ELF-1 (cell line): ENCODE measurements at regions not wholly inside any gene's neighbourhood (a gene's known extent, or its start where the extent isn't known, plus 50 kb on each side); places are given as distances from the start of the nearest gene placed in this dataset.
A peak's percentile ranks its signal among the peaks of the same experiment; 100 is the strongest.
"Not testable (repeated sequence)": the region's sequence is repeated elsewhere in the genome, so short reads cannot be mapped to it uniquely, and the experiment has no call there.

Experiments
- DNase-seq: peaks from one replicate; pipeline ENCODE4 v3.0.0-alpha.2; 2016; ENCODE audit warnings: low read depth, low spot score

DNA sequence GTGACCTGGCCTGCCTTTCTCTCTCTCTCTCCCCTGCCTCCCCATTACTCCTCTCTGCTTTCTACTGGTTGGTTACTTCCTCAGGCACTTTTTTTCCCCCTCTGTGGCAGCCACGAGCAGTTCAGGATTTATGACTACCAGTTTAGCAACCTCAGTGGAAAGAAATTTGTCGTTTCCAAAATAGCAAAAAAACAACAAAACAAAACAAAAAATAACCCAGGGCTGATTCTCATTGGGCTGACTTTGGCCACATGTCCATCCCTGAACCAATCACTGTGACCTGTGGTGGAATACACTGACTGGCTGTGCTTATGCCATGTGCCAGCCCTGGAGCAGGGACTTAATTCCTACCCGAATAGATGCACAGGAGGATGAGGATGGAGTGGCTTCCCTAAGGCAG, 137.4 kb downstream of the TFAP2C start:
- DNase-seq: no peak

DNA sequence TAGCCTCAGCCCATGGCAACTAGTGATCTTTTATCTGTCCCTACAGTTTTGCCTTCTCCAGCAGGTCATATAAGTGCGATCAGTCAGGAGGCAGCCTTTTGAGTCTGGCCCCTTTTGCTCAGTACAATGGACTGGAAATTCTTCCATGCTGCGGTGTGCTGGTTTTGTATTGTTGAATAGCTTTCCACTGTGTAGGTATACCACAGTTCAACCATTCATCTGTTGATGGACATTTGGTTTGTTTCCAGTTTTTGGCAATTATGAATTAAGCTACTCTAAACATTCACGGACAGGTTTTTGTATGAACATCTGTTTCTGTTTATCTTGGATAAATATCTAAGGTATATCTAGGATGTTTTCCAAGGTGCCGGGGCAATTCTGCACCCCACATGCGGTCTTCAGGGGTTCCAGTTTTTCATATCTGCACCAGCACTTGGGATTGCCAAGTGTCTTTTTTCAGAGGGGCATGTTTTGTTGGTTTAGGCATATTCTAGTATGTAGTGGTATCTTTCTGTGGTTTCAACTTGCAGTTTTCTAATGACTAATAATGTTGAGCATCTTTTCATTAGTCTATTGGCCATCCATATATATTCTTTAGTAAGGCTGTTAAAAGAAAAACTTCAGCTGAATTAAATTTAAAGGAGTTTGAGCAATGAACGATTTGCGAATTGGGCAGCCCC, 141.0 kb downstream of the TFAP2C start:
- DNase-seq: no peak

DNA sequence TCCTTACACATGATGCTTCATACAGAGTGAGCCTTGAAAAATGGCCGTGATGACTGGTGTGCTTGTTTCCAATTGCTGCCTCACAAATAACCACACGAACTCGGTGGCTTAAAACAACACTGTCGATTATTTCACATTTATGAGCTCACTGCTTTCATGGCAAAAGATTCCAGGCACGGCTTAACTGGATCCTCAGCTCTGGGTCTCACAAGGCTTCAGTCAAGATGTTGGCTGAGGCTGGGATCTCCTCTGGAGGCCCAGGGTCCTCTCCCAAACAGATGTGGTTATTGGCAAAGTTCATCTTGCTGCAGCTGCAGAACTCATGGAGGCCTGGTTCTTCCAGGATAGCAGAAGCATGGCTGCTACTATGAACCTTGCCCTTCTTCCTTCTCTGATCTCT, 144.6 kb downstream of the TFAP2C start:
- no peak for DNase-seq

DNA sequence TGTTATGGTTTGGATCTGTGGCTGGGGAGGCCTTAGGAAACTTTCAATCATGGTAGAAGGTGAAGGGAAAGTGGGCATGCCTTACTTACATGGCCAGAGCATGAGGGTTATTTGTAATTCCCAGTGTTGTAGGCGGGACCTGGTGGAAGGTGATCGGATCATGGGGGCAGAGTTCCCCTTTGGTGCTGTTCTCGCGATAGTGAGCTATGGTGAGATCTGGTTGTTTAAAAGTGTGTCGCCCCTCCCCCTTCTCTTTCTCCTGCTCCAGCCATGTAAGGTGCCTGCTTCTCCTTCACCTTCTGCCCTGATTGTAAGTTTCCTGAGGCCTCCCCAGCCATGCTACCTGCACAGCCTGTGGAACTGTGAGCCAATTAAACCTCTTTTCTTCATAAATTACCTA, 145.8 kb downstream of the TFAP2C start:
- no peak for DNase-seq

DNA sequence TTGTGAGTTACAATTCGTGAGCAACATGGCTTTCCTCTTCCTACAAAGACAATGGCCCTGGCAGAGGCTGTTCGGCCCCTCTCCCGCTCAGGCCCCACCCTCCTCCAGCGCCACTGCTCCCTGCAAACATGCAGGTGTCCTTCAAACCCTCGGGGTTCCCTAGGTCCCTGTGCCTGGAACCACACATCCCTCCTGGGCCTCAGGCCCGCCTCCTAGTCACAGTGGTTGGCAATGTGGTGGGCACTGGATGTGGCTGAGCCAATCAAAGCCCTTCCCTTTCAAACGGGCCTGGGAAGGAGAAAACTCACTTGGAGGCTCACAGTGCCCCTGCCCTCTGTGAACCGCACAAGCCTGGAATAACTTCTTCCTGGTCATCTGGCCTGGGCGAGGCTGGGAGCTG, 147.2 kb downstream of the TFAP2C start:
- peak; percentile 17 for DNase-seq

DNA sequence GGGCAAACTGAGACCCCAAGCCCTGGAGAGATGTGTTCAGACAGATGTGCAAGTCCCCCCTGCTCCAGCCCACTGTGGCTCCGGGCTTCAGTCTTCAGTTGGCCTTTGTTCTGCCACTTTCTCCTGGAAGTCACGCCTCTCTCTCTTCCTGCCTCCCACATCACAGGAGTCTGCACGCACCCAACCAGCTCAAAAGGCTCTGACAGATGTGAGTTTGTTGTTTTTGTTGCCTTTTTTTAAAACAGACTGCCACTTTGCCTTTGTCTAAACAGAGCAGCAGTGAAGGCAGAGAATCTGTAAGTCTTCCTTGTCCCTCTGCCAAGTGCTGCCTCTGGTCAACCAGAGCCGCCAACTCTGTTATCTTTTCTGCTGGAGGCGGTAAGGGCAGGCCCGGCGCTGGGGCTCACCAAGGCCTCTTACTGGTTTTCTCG, 149.7 kb downstream of the TFAP2C start:
- peak; percentile 62 for DNase-seq

DNA sequence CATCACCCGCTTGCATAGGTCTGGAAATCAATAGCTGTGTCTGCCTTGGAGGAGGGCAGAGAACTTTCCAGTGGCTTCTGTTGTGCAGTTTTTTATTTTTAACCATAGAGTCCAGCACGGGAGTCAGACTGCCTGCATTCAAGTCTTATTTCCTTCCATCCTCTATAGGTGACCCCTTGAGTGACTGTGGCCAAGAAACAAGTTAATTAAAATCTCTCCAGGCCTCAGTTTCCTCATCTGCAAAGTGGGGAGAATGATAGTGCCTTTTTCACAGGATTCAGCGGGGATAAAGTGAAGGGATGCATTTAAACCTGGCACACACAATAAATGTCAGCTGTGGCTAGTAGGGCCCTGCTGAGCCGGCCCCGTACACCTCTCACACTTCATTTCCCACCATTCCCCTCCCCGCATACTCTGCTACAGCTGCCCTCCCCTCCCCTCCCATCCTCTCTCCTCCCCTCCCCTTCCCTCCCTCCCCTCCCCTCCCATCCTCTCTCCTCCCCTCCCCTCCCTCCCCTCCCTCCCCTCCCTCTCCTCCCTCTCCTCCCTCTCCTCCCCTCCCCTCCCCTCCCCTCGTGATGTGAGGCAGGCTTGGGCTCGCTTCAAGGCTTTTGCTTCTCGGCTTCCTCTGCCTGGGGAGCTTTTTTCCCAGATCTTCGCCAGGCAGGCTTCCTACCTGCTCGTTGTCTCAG, 150.5 kb downstream of the TFAP2C start:
- DNase-seq: peak; percentile 27

DNA sequence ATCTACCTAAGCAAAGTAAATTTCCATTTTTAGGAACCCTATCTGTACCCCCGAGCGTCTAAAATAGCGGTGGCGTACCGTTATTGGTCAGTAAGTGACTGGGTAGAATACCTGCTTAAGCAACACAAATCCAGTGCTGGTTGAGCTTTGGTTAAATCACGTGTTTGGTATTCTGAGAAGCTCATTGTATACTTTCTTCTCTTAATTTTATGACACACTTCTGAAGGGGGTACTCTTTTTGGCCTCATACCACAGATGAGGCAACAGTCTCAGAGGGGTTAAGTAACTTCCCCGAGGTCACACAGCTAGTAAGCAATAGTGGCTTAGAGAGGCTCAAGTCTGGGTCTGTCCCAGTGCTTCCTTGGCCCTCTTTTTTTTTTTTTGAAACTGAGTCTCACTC, 151.2 kb downstream of the TFAP2C start:
- no peak for DNase-seq

DNA sequence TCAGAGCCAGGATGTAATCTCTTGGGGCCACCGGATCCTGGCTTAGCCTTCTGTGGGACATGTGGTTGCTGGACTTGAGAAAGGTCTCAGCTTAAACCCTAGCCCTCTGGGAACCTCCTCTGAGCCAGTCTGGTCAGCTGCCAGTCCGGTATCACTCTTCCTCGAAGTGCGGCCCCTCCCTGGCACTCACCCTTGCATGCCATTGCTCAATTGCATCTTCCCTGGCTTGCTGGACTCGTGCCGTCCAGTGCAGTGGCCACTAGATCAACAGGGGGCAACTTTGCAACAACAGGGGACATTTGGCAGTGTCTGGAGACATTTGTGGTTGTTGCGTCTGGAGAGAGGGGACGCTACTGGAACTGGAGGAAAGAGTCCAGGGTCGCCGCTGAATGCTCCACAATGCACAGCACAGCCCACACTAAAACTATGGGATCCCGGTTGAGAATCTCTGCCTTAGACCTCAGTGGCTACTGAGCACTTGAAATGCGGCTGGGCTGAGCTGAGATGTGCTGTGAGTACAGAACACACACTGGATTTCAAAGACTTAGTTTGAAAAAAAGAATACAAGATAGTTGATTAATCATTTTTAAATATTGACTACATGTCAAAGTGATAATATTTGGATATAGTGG, 152.1 kb downstream of the TFAP2C start:
- no peak for DNase-seq

DNA sequence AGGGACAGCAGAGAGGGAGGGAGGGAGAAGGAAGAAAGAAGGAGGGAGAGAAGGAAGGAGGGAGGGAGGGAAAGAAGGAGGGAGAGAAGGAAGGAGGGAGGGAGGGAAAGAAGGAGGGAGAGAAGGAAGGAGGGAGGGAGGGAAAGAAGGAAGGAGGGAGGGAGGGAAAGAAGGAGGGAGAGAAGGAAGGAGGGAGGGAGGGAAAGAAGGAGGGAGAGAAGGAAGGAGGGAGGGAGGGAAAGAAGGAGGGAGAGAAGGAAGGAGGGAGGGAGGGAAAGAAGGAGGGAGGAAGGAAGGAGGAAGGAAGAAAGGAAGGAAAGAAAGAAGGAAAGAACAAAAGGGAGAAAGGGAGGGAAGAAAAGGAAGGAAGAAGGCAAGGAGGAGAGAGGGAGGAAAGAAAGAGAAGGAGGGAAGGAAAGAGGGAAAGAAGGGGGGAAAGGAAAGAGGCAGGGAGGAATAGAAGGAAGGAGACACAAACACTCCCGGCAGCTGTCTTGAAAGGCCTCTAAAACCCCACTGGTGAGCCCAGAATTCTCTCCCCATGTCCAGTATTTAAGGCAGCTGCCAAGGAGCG, 153.0 kb downstream of the TFAP2C start:
- DNase-seq: not testable (repeated sequence)

DNA sequence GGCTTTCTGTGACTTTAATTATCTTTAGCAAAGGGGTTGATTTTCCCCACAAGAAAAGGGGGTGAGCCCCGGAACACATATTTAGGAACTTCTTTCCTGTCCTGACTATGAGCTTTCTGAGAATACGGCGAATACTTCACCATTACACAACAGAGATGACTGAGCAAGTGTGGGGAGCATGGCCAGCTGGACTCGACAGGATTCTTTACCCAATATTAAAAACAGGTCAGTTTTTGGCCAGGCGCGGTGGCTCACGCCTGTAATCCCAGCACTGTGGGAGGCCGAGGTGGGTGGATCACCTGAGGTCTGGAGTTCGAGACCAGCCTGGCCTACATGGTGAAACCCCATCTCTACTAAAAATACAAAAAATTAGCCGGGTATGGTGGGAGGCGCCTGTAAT, 153.7 kb downstream of the TFAP2C start:
- not testable (repeated sequence) for DNase-seq

DNA sequence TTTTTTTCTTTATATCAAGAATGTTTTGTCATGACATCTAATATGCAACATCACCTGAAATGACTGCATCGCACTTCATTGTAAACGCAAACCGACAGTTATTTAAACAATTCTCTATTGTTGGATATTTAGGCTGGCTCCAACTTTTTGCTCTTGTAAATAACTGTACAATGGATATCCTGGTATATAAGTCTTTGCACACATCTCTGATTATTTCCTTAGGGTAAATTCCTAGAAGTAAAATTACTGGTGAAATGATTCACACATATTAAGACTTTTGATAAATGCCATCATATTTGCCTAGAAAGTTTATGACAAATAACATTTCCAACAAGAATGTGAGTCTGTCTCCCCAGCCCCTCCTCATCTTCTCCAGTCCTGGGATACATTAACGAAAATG, 154.7 kb downstream of the TFAP2C start:
- DNase-seq: no peak

DNA sequence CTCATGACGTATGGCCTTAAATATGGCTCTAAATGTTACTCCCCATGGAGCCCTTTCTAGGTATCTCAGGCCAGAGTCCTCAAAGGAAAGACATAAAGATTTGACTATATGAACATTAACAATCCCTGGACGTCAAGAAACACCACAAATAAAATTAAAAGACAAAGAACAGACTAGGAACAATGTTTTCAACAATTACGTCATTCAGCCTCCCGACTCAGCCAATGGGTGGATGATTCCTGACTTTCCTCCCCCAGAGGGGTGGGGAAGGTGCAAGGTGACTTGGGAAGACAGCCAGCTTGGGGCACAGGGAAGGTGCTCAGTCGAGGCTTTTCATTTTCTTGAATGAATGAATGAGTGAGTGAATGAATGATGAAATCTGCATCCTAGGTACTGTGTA, 157.4 kb downstream of the TFAP2C start:
- no peak for DNase-seq

DNA sequence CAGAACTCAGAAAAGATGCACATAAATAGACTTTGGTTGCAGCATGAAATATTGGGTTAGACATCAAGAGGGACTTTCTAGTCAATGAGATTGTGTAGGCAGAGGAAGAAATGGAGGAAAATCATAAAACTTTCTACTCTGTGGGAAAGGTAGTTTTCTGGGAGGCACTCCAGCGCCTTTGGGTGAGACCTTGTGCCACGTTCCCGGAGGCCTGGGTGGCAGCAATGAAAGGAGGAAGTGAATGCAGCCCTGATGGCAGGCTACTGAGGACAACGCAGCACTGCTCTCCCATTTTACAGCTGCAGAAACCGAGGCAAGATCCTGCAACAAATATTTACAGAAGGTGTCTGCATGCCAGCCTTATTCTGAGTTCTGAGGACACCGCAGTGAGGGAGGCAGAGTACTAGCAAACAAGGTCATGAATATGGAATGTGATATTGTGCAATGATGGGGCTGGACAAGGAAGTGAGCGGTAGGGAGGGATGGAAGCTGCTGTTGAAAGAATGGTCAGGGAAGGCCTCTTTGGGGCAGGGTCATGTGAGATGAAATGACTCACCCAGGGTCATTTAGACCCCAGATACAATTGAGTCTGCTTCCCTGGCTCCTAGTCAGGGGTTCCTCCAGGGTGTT, 159.1 kb downstream of the TFAP2C start:
- DNase-seq: peak; percentile 60

DNA sequence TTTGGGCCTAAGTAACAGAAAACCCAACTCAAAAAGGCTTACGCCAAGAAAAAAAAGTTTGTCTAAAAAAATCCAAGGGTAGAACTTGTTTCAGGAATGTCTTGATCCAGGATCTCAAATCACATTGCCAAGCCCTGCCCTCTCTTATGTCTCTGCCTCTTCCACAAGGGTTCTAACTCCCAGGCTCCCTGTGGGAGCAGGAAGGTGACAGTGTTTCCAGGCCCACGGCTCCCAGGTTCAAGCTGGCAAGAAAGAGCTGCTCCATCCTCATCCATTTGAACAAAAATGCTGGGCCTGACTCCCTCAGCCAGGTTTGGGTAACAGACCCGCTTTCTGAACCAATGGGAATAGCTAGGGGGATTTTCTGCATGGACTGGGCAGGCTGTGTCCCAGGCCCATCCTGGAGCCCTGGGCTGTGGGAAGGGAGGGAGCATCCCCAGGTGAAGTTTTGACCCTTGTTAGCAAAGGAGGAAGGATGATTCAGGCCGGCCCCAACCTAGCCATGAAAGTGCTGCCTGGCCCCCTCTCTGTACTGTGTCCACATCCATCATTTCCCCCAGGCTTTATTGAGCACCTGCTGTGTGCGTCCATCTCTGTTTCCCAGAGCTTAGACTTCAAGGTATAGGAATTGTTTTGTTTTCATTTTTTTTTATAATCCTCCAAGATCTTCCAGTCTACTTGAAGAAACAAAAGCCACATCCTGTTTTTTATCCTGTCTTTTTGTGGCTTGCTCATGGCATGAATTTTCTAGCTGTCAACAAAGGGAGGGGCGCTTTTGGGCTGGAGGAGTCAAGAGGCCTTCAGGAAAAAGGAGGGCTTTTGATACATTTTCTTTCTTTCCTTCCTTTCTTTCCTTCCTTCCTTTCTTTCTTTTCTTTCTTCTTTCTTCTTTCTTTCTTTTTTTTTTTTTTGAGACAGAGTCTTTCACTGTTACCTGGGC, 159.8 kb downstream of the TFAP2C start:
- no peak for DNase-seq

DNA sequence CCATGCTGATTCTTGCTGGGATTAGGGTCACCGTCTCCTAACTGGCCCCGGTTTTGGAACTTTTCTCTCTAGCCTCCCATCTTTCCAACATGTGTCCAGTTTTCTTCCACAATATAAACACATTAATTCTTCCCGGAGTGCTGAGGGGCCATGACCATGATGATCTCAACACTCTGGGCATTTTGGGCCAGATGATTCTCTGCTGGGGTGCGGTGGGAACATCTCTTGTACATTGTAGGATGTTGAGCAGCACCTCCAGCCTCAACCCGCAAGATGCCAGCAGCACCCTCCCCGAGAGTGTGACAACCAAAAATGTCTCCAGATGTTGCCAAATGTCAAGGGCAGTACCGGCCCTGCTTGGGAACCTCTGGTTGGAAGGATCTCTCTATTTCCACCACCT, 164.8 kb downstream of the TFAP2C start:
- no peak for DNase-seq

DNA sequence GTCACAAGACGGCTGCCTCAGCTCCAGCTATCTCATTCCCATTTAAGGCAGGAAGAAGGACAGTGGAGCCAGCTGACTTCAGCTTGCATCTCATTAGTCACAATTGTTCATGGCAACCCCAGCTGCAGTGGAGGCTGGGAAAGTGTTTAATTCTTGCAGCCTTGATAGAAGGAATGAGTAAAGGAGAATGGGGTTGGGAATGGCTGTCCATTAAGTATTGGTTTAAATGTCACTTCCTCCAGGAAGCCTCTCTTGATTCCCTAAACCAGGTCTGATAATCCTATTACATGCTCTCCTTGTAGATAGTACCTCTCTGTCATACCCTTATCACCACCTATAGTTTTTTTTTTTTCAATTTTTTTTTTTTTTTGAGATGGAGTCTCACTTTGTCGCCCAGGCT, 166.4 kb downstream of the TFAP2C start:
- no peak for DNase-seq

DNA sequence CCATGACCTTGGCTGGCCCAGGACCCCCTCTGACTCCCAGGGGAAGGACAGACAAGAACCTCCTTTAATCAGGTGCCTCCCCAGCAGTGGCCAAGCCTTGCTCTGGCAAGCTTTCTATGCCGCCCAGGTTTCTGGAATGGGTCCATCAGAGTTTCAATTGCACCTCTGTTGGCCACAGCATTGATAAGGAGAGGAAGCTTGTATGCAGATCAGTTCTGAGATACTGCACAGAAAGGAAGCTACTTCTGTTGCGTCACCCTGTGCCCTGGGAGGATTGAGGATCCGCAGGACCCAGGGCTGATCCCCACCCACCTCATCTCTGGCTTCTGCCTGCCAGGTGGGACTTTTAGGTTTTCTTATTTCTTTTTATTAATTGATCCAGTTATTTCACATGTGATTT, 167.2 kb downstream of the TFAP2C start:
- no peak for DNase-seq

DNA sequence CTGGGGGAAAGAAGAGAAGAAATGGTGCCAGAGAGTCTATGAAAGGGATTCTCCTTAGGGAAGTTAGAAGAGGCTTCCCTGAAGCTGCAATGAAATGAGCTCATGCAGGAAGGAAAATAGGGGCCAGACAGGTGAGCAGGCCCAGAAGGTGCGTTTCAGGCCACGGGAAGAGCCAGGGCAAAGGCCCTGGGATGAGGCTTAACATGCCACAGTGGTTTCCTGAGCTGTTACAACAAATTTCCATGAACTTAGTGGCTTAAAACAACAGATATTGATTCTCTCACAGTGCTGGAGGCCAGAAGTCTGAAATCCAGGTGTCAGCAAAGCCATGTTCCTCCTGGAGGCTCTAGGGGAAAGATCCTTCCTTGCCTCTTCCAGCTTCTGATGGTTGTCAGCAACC, 167.9 kb downstream of the TFAP2C start:
- DNase-seq: no peak

DNA sequence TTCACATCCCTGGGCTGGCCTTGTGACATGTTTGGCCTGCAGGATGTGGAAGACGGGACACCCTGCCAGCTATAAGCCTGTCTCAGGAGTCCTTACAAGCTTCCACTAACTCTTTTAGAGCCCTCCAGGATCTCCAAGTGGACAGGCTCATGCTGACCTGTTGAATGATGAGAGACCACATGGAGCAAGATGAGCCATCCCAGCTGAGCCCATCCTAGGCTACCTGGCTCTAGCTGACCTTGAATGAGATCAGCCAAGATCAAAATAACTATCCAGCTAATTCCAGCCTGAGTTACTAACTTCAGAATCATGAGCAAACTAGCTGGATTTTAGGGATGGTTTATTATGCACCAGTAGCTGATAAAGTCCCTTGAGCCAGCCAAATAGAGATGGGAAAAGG, 169.5 kb downstream of the TFAP2C start:
- no peak for DNase-seq

DNA sequence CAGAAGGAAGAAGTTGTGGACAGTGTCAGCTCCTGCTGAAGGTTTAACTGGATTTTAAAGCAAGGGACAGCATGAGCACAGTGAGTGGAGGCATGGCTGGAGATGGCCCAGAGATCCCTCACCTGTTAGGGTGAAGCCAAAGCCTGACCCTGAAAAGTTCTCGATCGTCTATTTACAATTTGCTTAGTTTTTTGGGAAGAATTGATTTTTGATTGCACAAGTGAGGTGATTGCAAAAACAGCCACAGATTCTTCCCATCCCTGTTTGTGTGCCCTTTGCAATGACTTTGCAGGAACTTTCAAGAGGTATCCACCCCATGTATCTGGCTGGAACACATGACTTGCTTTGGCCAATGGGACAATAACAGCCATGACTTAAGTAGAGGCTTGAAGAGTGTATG, 170.1 kb downstream of the TFAP2C start:
- DNase-seq: no peak
